GM23338 (cell line): ENCODE measurements at regions not wholly inside any gene's neighbourhood (a gene's known extent, or its start where the extent isn't known, plus 50 kb on each side); places are given as distances from the start of the nearest gene placed in this dataset.

ENCODE experiments used
- CREB1 ChIP-seq: fragments of 250-450 bp; sonication (Bioruptor Pico); IDR thresholded peaks from 2 replicates; pipeline ENCODE4 v1.5.0; 2020; ENCODE audit warnings: low read depth, mild to moderate bottlenecking, moderate library complexity
- CTCF ChIP-seq, 2 experiments: fragments of 200-600 bp in 1 of 2; sonication (generic) in 1 of 2; conservative IDR thresholded peaks; 2 replicates each; pipeline versions ENCODE4 v1.5.1 to v1.6.1; 2016 to 2017; ENCODE audit warnings: antibody characterized with exemption in 2 of 2, low read depth in 2 of 2, mild to moderate bottlenecking in 2 of 2, moderate library complexity in 1 of 2
- EZH2 ChIP-seq: fragments of 200-600 bp; sonication (generic); IDR thresholded peaks from one replicate; pipeline ENCODE4 v1.8.0; 2017; ENCODE audit warnings: antibody characterized with exemption, mild to moderate bottlenecking, low read depth; ENCODE audit not compliant: unreplicated experiment
- EZH2phosphoT487 ChIP-seq: fragments of 200-600 bp; sonication (generic); IDR thresholded peaks from one replicate; pipeline ENCODE4 v1.8.1; 2018; ENCODE audit warnings: antibody characterized with exemption; ENCODE audit not compliant: unreplicated experiment
- NANOG ChIP-seq: IDR thresholded peaks from 2 replicates; pipeline ENCODE4 v1.6.1; 2016; ENCODE audit warnings: antibody characterized with exemption, borderline replicate concordance
- POLR2AphosphoS5 ChIP-seq: IDR thresholded peaks from 2 replicates; pipeline ENCODE4 v1.6.1; 2016; ENCODE audit warnings: antibody characterized with exemption, low read depth
- ZNF114 ChIP-seq: fragments of 250-450 bp; sonication (Bioruptor Pico); IDR thresholded peaks from 2 replicates; pipeline ENCODE4 v1.5.0; 2020; ENCODE audit warnings: mild to moderate bottlenecking, moderate library complexity
- ZNF462 ChIP-seq: fragments of 250-450 bp; sonication (Bioruptor Pico); IDR thresholded peaks from 2 replicates; pipeline ENCODE4 v1.5.0; 2020; ENCODE audit warnings: mild to moderate bottlenecking, moderate library complexity
- TF ChIP-seq, protein P1 (sequence below): IDR thresholded peaks from one replicate; pipeline ENCODE4 v1.6.1; 2018; ENCODE audit warnings: antibody characterized with exemption; ENCODE audit not compliant: unreplicated experiment

DNA sequence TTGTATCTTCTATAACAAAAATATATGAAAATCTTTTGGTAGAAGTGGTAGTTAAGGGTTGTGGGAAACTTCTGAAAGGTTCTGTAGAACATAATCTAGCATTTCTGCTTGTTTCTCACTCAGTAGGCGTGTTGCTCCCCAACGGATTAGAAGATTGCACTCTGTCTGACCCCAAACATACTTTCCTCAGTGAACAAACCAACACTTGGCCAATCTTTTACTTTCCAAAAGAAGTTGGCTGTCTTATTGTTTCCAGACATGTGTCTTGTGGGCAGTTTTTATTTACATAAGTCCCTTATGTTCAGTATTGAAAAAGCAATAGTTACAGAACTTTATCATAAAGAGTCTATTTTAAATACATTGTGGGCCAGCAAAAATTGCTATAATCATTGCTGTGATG, 312.8 kb upstream of the EPHA5 start:
- TF ChIP-seq CTCF (conservative IDR thresholded peaks at IDR 0.05; ENCODE audit: low read depth in 2 of 2) = no peak
- TF ChIP-seq POLR2AphosphoS5 = no peak
- no peak for TF ChIP-seq EZH2
- TF ChIP-seq, protein P1, sequence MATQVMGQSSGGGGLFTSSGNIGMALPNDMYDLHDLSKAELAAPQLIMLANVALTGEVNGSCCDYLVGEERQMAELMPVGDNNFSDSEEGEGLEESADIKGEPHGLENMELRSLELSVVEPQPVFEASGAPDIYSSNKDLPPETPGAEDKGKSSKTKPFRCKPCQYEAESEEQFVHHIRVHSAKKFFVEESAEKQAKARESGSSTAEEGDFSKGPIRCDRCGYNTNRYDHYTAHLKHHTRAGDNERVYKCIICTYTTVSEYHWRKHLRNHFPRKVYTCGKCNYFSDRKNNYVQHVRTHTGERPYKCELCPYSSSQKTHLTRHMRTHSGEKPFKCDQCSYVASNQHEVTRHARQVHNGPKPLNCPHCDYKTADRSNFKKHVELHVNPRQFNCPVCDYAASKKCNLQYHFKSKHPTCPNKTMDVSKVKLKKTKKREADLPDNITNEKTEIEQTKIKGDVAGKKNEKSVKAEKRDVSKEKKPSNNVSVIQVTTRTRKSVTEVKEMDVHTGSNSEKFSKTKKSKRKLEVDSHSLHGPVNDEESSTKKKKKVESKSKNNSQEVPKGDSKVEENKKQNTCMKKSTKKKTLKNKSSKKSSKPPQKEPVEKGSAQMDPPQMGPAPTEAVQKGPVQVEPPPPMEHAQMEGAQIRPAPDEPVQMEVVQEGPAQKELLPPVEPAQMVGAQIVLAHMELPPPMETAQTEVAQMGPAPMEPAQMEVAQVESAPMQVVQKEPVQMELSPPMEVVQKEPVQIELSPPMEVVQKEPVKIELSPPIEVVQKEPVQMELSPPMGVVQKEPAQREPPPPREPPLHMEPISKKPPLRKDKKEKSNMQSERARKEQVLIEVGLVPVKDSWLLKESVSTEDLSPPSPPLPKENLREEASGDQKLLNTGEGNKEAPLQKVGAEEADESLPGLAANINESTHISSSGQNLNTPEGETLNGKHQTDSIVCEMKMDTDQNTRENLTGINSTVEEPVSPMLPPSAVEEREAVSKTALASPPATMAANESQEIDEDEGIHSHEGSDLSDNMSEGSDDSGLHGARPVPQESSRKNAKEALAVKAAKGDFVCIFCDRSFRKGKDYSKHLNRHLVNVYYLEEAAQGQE = no peak
- TF ChIP-seq EZH2phosphoT487 = no peak
- no peak for TF ChIP-seq ZNF462 (CRISPR knock-in tag)
- TF ChIP-seq ZNF114 (CRISPR knock-in tag) = no peak
- no peak for TF ChIP-seq NANOG
- no peak for TF ChIP-seq CREB1 (CRISPR knock-in tag)
